GM23338 (cell line): ENCODE measurements at regions not wholly inside any gene's neighbourhood (a gene's known extent, or its start where the extent isn't known, plus 50 kb on each side); places are given as distances from the start of the nearest gene placed in this dataset.
A peak's percentile ranks its signal among the peaks of the same experiment; 100 is the strongest.

Experiments
- ATAC-seq: fragments of 200-7000 bp; cut with Tn5 transposase; 3 replicates; pipeline ENCODE4 v1.9.1; 2020
- DNase-seq: peaks from one replicate; pipeline ENCODE4 v3.0.0-alpha.2; 2015; ENCODE audit warnings: low spot score
- H2AFZ ChIP-seq: fragments of 200-600 bp; sonication (generic); 2 replicates; pipeline ENCODE4 v1.8.0; 2016; ENCODE audit warnings: antibody characterized with exemption, mild to moderate bottlenecking, moderate library complexity
- H3F3A ChIP-seq: fragments of 200-600 bp; sonication (generic); replicated peaks from 2 replicates; pipeline ENCODE4 v1.8.0; 2017; ENCODE audit warnings: antibody characterized with exemption, mixed run types, low read depth
- H3K27ac ChIP-seq: fragments of 200-600 bp; sonication (generic); 2 replicates; pipeline ENCODE4 v1.6.1; 2016; ENCODE audit warnings: low read depth
- H3K27me3 ChIP-seq: fragments of 200-600 bp; sonication (generic); 2 replicates; pipeline ENCODE4 v1.8.0; 2016; ENCODE audit warnings: mild to moderate bottlenecking, mixed run types, moderate library complexity; ENCODE audit not compliant: insufficient read depth
- H3K36me3 ChIP-seq: fragments of 200-600 bp; sonication (generic); 2 replicates; pipeline ENCODE4 v1.8.0; 2016; ENCODE audit warnings: mild to moderate bottlenecking; ENCODE audit not compliant: insufficient read depth
- H3K4me1 ChIP-seq: fragments of 200-600 bp; sonication (generic); 2 replicates; pipeline ENCODE4 v1.8.0; 2016; ENCODE audit warnings: mild to moderate bottlenecking, moderate library complexity; ENCODE audit not compliant: insufficient read depth
- H3K4me2 ChIP-seq: fragments of 200-600 bp; sonication (generic); 2 replicates; pipeline ENCODE4 v1.7.1; 2017; ENCODE audit warnings: mixed run types
- H3K4me3 ChIP-seq: fragments of 200-600 bp; sonication (generic); 2 replicates; pipeline ENCODE4 v1.6.1; 2016; ENCODE audit warnings: mixed run types
- H3K79me2 ChIP-seq: fragments of 200-600 bp; sonication (generic); replicated peaks from 2 replicates; pipeline ENCODE4 v1.8.0; 2017; ENCODE audit warnings: mild to moderate bottlenecking; ENCODE audit not compliant: insufficient read depth
- H3K9me2 ChIP-seq: fragments of 200-600 bp; sonication (generic); 2 replicates; pipeline ENCODE4 v1.8.0; 2017; ENCODE audit not compliant: insufficient read depth
- H4K20me1 ChIP-seq: fragments of 200-600 bp; sonication (generic); replicated peaks from 2 replicates; pipeline ENCODE4 v1.8.0; 2017; ENCODE audit warnings: mild to moderate bottlenecking; ENCODE audit not compliant: insufficient read depth
- H3K27ac Mint-ChIP-seq: 2 replicates; pipeline ENCODE4 v1.8.0; 2020; ENCODE audit warnings: inconsistent platforms, mild to moderate bottlenecking, moderate library complexity, mixed read lengths
- H3K27me3 Mint-ChIP-seq: 3 replicates; pipeline ENCODE4 v1.8.0; 2022; ENCODE audit warnings: low read depth, mild to moderate bottlenecking, moderate library complexity, mixed read lengths, inconsistent platforms; ENCODE audit not compliant: insufficient read depth, poor library complexity
- H3K36me3 Mint-ChIP-seq: 3 replicates; pipeline ENCODE4 v1.8.0; 2021; ENCODE audit warnings: low read depth, mild to moderate bottlenecking, inconsistent platforms, moderate library complexity, mixed read lengths
- H3K4me1 Mint-ChIP-seq: 3 replicates; pipeline ENCODE4 v1.8.0; 2020; ENCODE audit warnings: mild to moderate bottlenecking, inconsistent platforms, mixed read lengths
- H3K4me3 Mint-ChIP-seq: 3 replicates; pipeline ENCODE4 v1.8.0; 2021; ENCODE audit warnings: moderate library complexity, mild to moderate bottlenecking, inconsistent platforms, mixed read lengths
- H3K9me3 Mint-ChIP-seq: 3 replicates; pipeline ENCODE4 v1.8.0; 2020; ENCODE audit warnings: moderate library complexity, mild to moderate bottlenecking, inconsistent platforms, mixed read lengths
- CREB1 ChIP-seq: fragments of 250-450 bp; sonication (Bioruptor Pico); IDR thresholded peaks from 2 replicates; pipeline ENCODE4 v1.5.0; 2020; ENCODE audit warnings: low read depth, mild to moderate bottlenecking, moderate library complexity
- ETS1 ChIP-seq: IDR thresholded peaks from 2 replicates; pipeline ENCODE4 v1.6.1; 2016; ENCODE audit warnings: antibody characterized with exemption
- EZH2 ChIP-seq: fragments of 200-600 bp; sonication (generic); IDR thresholded peaks from one replicate; pipeline ENCODE4 v1.8.0; 2017; ENCODE audit warnings: antibody characterized with exemption, mild to moderate bottlenecking, low read depth; ENCODE audit not compliant: unreplicated experiment
- EZH2phosphoT487 ChIP-seq: fragments of 200-600 bp; sonication (generic); IDR thresholded peaks from one replicate; pipeline ENCODE4 v1.8.1; 2018; ENCODE audit warnings: antibody characterized with exemption; ENCODE audit not compliant: unreplicated experiment
- JUNB ChIP-seq: IDR thresholded peaks from one replicate; pipeline ENCODE4 v1.6.1; 2016; ENCODE audit warnings: antibody characterized with exemption; ENCODE audit not compliant: unreplicated experiment
- NANOG ChIP-seq: IDR thresholded peaks from 2 replicates; pipeline ENCODE4 v1.6.1; 2016; ENCODE audit warnings: antibody characterized with exemption, borderline replicate concordance
- POLR2AphosphoS5 ChIP-seq: IDR thresholded peaks from 2 replicates; pipeline ENCODE4 v1.6.1; 2016; ENCODE audit warnings: antibody characterized with exemption, low read depth
- STAT1 ChIP-seq: IDR thresholded peaks from one replicate; pipeline ENCODE4 v1.6.1; 2016; ENCODE audit warnings: antibody characterized with exemption; ENCODE audit not compliant: unreplicated experiment
- ZNF114 ChIP-seq: fragments of 250-450 bp; sonication (Bioruptor Pico); IDR thresholded peaks from 2 replicates; pipeline ENCODE4 v1.5.0; 2020; ENCODE audit warnings: mild to moderate bottlenecking, moderate library complexity
- ZNF331 ChIP-seq: fragments of 250-450 bp; sonication (Bioruptor Pico); IDR thresholded peaks from 2 replicates; pipeline ENCODE4 v1.5.0; 2020; ENCODE audit warnings: low read depth, mild to moderate bottlenecking, moderate library complexity
- TF ChIP-seq, protein P1 (sequence below), 2 experiments: fragments of 200-600 bp in 1 of 2; sonication (generic) in 1 of 2; conservative IDR thresholded peaks; 2 replicates each; pipeline versions ENCODE4 v1.5.1 to v1.6.1; 2016 to 2017; ENCODE audit warnings: antibody characterized with exemption in 2 of 2, low read depth in 2 of 2, mild to moderate bottlenecking in 2 of 2, moderate library complexity in 1 of 2
- TF ChIP-seq, protein P2 (sequence below): IDR thresholded peaks from one replicate; pipeline ENCODE4 v1.6.1; 2018; ENCODE audit warnings: antibody characterized with exemption; ENCODE audit not compliant: unreplicated experiment

DNA sequence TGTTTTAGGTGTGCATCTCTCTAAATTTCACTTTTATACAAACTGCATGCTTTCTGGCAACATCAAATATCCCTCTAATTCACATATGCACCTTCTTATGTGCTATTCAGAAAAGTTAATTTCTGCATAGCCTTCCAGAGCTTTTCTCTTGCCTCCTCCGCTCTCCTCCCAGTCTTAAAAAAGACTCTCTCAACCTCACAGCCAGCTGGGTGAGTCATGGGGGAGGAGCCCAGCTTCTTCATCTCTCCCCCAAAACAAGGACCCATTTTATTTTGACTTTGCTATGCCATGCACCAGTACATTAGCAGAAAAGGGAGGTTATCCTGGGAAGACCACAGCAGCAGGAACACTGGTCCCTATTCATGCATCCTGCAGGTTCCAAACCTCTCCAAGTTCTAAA is 234.4 kb downstream of the KCNA4 start:
- H3K4me1 Mint-ChIP-seq: peaks cover 11% of the 10 kb centered on the region
- TF ChIP-seq EZH2phosphoT487: no peak

DNA sequence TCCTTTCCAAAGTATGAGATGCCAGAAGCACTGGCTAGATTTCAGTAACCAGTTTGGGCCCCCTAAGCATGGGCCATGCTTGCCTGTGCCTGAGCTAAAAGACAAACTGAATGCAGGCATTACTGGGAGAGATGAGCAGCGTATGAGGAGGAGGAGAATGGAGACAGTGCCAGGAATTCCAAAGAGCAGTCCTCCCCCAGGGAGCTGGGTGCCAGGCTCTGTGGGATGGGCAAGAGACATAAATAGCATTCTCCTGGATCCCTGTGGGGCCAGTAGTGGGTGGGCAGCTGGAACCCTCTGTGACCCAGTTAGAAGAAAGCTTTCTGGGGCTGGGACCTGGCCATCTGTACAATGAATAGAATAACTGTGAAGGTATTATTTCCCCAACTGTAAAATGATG is 235.6 kb downstream of the KCNA4 start:
- DNase-seq: no peak
- Histone ChIP-seq H4K20me1 (no peaks in the 10 kb centered on the region), H2AFZ (peak overlapping the region; percentile 76; the same call in 1 of the 2 replicates), H3K27ac (no peak overlapping the region), H3K4me2 (no peak overlapping the region), H3K79me2 (no peaks in the 10 kb centered on the region), H3K27me3 (no peaks in the 10 kb centered on the region), H3K4me3 (no peak overlapping the region), H3K9me2 (peaks cover 10% of the 10 kb centered on the region), H3F3A (no peaks in the 10 kb centered on the region), H3K36me3 (no peaks in the 10 kb centered on the region), H3K4me1 (peaks cover 4% of the 10 kb centered on the region; the same call in 1 of the 2 replicates)
- ATAC-seq: peak; percentile 28; the same call in 1 of the 3 replicates
- 0 out of 2 replicates have a peak overlapping the region, but pooled peaks have one; percentile 51 for H3K27ac Mint-ChIP-seq
- H3K27me3 Mint-ChIP-seq: no peaks in the 10 kb centered on the region
- peaks cover 11% of the 10 kb centered on the region for H3K4me1 Mint-ChIP-seq
- no peaks in the 10 kb centered on the region for H3K36me3 Mint-ChIP-seq
- H3K4me3 Mint-ChIP-seq: no peak overlapping the region
- H3K9me3 Mint-ChIP-seq: no peaks in the 10 kb centered on the region
- no peak for TF ChIP-seq CREB1 (CRISPR knock-in tag)
- TF ChIP-seq, protein P1, sequence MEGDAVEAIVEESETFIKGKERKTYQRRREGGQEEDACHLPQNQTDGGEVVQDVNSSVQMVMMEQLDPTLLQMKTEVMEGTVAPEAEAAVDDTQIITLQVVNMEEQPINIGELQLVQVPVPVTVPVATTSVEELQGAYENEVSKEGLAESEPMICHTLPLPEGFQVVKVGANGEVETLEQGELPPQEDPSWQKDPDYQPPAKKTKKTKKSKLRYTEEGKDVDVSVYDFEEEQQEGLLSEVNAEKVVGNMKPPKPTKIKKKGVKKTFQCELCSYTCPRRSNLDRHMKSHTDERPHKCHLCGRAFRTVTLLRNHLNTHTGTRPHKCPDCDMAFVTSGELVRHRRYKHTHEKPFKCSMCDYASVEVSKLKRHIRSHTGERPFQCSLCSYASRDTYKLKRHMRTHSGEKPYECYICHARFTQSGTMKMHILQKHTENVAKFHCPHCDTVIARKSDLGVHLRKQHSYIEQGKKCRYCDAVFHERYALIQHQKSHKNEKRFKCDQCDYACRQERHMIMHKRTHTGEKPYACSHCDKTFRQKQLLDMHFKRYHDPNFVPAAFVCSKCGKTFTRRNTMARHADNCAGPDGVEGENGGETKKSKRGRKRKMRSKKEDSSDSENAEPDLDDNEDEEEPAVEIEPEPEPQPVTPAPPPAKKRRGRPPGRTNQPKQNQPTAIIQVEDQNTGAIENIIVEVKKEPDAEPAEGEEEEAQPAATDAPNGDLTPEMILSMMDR (conservative IDR thresholded peaks at IDR 0.05; ENCODE audit: low read depth in 2 of 2): no peak
- no peak for TF ChIP-seq ZNF114 (CRISPR knock-in tag)
- TF ChIP-seq EZH2phosphoT487: no peak
- no peak for TF ChIP-seq NANOG
- TF ChIP-seq POLR2AphosphoS5: no peak
- TF ChIP-seq ETS1: no peak
- TF ChIP-seq STAT1: no peak
- TF ChIP-seq, protein P2, sequence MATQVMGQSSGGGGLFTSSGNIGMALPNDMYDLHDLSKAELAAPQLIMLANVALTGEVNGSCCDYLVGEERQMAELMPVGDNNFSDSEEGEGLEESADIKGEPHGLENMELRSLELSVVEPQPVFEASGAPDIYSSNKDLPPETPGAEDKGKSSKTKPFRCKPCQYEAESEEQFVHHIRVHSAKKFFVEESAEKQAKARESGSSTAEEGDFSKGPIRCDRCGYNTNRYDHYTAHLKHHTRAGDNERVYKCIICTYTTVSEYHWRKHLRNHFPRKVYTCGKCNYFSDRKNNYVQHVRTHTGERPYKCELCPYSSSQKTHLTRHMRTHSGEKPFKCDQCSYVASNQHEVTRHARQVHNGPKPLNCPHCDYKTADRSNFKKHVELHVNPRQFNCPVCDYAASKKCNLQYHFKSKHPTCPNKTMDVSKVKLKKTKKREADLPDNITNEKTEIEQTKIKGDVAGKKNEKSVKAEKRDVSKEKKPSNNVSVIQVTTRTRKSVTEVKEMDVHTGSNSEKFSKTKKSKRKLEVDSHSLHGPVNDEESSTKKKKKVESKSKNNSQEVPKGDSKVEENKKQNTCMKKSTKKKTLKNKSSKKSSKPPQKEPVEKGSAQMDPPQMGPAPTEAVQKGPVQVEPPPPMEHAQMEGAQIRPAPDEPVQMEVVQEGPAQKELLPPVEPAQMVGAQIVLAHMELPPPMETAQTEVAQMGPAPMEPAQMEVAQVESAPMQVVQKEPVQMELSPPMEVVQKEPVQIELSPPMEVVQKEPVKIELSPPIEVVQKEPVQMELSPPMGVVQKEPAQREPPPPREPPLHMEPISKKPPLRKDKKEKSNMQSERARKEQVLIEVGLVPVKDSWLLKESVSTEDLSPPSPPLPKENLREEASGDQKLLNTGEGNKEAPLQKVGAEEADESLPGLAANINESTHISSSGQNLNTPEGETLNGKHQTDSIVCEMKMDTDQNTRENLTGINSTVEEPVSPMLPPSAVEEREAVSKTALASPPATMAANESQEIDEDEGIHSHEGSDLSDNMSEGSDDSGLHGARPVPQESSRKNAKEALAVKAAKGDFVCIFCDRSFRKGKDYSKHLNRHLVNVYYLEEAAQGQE: no peak
- TF ChIP-seq ZNF331: no peak
- TF ChIP-seq EZH2: no peak
- no peak for TF ChIP-seq JUNB

More for the DNA sequence above, 234.4 kb downstream of the KCNA4 start:
- H3F3A ChIP-seq: no peaks in the 10 kb centered on the region
- no peak overlapping the region for H3K4me3 Mint-ChIP-seq
- no peaks in the 10 kb centered on the region for H3K79me2 ChIP-seq
- no peaks in the 10 kb centered on the region for H4K20me1 ChIP-seq
- no peaks in the 10 kb centered on the region for H3K9me3 Mint-ChIP-seq
- H3K36me3 ChIP-seq: no peaks in the 10 kb centered on the region
- H3K9me2 ChIP-seq: peaks cover 4% of the 10 kb centered on the region
- H3K36me3 Mint-ChIP-seq: no peaks in the 10 kb centered on the region
- H3K4me2 ChIP-seq: no peak overlapping the region
- H2AFZ ChIP-seq: no peak overlapping the region
- H3K27me3 ChIP-seq: no peaks in the 10 kb centered on the region
- no peak overlapping the region for H3K4me3 ChIP-seq
- H3K4me1 ChIP-seq: peaks cover 4% of the 10 kb centered on the region; the same call in 1 of the 2 replicates
- ATAC-seq (no peak), DNase-seq (no peak)
- H3K27ac Mint-ChIP-seq: no peak overlapping the region
- H3K27me3 Mint-ChIP-seq: no peaks in the 10 kb centered on the region
- H3K27ac ChIP-seq: no peak overlapping the region
